GM19328 (cell line): ENCODE measurements at regions not wholly inside any gene's neighbourhood (a gene's known extent, or its start where the extent isn't known, plus 50 kb on each side); places are given as distances from the start of the nearest gene placed in this dataset.
"Not testable (repeated sequence)": the region's sequence is repeated elsewhere in the genome, so short reads cannot be mapped to it uniquely, and the experiment has no call there.

ENCODE experiments used
- ATAC-seq: cut with Tn5 transposase; IDR thresholded peaks from one replicate; pipeline ENCODE4 v1.9.1; 2021; ENCODE audit warnings: mild to moderate bottlenecking, moderate library complexity; ENCODE audit not compliant: unreplicated experiment

- ATAC-seq = no peak
These were observed 161.5 kb downstream of the SOX3 start for GRCh38 chrX:140343226-140343868.

GRCh38 chrX:140342410-140342809 lies 162.5 kb downstream of the SOX3 start:
- ATAC-seq = no peak

DNA sequence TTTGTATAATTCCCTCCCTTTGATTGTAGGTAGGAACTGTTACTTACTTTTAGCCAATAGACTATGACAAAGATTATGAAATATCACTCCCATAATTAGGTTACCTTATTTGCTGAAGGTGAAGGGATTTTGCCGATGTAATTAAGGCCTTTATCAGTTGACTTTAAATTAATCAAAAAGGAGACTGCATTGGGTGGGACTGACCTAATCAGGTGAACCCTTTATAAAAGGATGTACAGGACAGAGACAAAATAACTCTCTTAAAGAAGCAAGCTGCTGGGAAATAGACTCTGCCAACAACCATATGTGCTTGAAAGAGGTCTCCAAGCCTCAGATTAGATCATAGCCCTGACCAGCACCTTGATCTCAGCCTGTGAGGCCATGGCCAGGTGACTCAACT lies 167.6 kb downstream of the SOX3 start:
- no peak for ATAC-seq

DNA sequence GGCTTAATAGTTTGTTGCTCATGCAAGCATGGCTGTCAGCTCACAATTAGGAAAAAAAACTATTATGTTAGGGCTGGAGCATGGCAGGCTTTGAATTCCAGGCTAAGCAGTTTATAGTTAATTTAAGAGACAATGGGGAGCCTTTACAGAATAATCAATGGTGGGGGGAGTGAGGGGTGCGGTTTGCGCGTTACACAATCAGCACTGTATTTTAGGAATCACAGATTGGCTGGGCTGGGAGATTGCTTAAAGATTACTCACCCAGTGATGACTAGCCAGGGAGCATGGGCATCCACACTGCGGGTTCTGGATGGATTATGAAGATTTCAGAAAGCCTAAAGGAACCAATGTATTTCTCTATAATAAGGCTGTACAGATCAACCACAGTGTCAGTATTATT lies 186.6 kb downstream of the SOX3 start:
- ATAC-seq = no peak

DNA sequence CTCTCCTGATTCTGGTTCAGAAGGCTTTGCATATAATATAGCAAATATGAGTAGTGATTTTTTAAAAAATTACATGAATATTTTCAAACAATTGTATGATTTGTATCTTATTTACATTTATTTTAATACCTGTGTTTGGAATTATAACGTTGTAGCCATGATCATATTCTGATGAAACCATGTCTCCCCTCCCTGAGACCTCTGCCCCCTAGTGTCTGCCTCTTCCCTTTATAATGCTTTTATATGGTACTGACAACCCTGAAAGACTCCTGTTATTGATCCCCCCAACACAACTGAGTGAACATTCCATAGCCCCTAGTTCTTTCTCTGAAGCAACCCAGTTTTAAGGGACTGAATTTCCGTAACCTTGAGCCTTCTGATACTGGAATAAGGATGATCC lies 187.4 kb downstream of the SOX3 start:
- ATAC-seq = no peak

DNA sequence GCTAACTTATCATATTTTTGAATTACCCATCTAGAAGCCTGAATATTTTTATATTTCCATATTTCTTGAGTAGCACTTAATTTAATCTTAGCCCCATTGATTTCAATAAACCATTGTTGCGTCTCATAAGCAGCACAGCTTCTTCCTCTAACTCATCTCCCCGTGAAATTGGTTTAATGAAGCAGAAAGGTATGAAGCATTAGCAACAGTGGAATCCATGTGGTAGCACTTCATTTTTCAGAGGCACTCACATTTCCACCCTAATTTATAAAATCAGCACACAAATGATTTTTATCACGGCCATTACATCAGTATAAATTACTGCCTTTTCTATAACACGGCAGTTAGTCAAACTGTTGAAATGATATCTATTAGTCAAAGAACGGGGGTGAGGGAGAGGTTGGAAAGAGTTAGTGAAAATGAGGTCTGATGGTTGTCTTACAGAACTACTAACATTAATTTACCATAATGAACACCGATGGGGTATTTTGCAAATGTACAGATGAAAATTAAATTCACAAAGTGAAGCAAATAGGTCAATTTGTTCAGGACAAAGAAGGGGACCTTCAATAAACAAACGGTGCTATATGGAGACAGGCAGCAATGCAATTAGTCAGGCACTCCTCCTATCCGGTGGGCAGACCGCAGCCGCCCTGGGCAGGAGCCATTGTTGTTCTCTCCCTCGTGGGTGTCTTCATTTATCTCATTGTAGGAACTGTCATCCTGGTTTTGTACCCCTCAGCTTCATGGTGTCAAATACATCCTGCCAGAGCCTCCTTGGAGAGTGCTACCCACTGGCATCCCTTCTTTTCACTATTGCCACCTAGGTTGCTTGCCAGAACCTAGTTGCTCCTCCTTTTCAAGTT lies 205.7 kb downstream of the SOX3 start:
- no peak for ATAC-seq

GRCh38 chrX:140297273-140297672 lies 207.6 kb downstream of the SOX3 start:
- no peak for ATAC-seq

GRCh38 chrX:140292961-140293360 lies 211.9 kb downstream of the SOX3 start:
- no peak for ATAC-seq

DNA sequence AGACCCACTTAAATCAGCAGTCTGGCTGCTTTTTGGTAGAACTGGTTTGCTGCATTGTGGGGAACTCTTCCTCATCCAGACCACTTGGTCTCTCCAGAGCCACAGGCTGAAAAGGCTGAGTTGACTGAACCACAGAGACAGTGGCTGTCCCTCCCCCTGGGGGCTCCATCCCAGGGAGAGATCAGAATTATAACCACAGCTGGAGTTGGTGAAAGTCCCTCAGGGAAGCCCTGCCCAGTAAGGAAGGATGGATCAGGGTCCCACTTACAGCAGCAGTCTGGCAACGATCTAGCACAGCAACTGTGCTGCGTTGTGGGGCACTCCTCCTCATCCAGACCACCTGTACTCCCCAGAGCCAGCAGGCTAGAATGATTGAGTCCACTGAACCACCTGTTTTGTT lies 212.7 kb downstream of the SOX3 start:
- no peak for ATAC-seq

DNA sequence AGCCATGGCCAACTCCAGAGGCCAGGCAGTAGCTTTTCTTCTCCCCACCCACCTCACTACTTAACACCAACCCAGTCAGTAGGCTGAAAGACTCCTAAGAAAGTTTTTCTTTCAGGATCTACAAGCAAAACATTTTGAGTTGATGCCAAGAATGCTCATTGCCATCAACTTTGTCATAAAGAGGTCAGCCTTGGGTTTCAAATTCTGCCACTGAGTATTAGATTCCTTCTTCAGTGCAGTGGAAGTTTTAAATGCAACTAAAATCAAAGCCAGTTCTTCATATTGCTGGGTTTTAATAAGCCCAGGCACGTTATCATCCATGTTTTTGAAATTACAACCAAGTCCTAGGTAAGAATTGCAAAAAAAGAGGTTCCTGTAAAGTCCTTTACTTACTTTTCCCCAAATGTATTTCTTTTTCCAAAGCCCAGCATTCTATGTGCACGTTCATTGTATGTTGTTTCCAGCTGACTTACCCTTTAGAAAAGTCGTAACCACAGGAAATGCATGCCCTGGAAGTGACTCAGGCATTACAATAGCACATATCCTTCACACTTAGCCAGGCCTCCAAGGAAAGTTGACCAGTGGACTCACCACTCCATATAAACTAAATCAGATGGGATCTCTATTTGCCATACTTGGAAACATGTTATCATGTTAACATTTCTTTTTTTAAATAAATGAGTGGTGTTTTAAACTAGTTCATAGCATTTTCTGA lies 229.9 kb downstream of the SOX3 start:
- no peak for ATAC-seq

DNA sequence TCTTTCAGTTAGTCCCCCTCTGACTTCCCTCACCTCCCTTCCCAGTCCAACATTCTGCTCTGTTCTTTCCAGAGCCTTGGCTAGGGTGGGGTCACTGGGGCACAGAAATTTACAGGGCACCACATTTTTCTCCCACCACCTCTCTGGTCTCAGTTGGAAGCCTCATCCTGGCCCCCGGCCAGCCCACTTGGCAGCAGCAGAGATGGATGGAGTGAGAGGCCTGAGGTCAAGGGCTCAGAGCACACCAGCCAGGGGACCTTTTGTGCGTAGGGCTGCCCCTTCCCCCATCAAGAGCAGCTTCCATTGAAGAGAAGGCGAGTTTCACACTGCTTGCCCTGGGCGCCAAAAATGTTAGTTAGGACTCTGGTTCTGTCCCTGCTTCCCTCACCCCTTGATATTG lies 230.9 kb downstream of the SOX3 start:
- no peak for ATAC-seq

DNA sequence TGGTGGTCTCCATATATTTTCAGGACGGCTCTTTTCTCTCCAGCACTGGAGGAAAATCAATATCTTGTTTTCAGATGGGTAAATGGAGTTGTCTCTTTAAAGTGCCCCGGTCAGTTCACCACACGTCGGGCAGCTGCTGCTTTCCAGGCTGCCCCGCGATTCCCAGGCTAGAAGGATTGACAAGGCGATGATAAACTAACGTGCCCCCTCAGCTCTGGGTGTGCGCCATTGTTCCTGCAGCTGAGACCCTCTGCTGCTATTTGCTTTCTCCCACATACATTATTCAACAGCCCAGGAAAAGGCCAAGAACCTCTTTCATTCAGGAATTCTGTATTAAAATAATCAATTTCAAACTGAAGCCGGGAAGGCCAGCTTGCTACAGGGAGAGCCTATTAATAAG lies 254.5 kb downstream of the SOX3 start:
- no peak for ATAC-seq

GRCh38 chrX:140249088-140249487 lies 255.8 kb downstream of the SOX3 start:
- ATAC-seq = no peak

- no peak for ATAC-seq
These were observed 263.9 kb upstream of the CXorf66 start for GRCh38 chrX:140229191-140229590.

DNA sequence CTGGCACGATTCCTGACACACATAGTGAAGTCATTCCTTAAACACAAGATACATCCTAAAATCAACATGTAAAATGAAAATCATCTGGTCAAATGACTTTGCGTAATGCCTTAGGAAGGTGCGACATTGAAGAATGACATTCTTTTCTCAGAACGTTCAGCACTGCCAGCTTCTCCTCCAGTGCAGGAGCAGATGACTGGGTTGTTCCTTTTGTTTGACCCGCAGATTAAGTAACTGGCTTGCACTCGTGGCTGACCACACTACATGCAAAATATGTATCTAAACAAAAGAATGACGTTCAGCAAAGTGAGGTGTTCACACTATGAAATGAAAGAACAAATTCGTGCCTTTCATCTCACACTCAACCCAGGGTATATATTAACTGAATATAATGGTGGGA lies 260.7 kb upstream of the CXorf66 start:
- not testable (repeated sequence) for ATAC-seq

- ATAC-seq = not testable (repeated sequence)
These were observed 250.6 kb upstream of the CXorf66 start for GRCh38 chrX:140215894-140216293.

GRCh38 chrX:140214518-140214917 lies 249.2 kb upstream of the CXorf66 start:
- not testable (repeated sequence) for ATAC-seq

DNA sequence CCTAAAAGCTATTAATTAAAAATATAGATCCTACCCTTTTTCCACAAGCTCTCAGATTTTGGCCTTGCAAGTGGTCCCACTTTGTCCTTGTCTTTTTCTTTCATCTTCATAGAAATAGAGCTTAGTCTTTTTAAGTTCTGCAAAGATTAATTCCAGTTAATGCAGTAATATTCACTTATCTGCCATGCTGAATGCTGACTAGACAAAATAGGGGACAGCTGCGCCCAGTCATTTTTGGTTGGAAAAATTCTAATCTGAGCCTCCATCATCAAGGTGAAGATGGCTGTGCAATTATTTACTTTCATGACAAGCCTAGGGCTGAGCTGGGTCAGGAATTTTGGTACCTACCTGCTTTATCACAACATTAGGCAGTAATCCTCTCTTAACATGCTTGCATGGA lies 241.3 kb upstream of the CXorf66 start:
- ATAC-seq = no peak

DNA sequence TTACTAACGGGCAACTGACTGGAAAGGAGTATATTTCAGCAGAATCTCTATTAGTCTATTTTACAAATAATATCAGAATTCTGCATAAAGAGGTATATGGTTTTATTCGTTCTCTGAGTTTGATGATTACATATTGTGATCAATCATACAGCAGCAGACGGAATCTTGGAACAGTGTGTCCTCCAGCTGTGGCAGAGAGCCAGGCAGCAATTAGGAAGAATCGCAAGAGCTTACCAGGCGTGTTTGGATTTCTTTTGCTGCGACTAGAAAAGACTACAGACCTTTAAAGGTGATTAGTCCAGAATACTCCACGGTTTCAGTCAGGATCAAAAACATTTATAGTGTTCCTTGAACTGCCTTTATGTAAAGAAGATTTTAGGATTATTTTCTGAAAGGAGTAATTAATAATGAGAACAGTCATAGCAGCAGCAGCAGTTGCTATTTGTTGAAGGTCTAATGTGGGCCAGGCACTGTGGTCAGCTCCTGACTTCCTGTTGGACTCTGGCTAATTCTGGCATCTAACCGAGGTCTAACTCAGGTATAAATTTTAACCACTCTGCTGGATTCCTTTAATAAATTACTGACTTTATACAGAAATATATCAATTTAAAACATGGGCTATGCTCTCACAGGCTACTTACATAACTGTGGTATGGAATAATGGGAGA lies 225.3 kb upstream of the CXorf66 start:
- no peak for ATAC-seq

GRCh38 chrX:140180585-140180984 lies 215.3 kb upstream of the CXorf66 start:
- no peak for ATAC-seq

DNA sequence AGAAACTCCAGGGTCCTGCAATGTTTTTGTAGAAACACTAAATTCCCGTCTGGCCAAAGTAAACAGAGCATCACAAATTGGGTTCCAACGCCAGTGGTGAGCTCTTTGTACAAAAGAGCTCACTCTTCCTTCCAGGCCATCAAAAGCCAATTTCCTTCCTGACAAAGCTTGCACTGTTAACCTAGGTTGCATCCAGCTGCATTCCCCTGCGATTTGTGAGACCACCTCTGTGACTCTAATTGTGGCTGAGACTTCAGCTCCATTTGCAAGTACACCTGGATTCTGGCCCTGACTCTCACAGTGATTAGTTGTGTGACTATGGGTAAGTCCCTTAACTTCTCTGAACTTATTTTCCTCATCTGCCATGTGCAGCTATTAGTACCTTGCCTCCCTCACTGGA lies 212.5 kb upstream of the CXorf66 start:
- ATAC-seq = no peak
